Endothelial cell of umbilical vein (primary cell): ENCODE measurements at regions not wholly inside any gene's neighbourhood (a gene's known extent, or its start where the extent isn't known, plus 50 kb on each side); places are given as distances from the start of the nearest gene placed in this dataset.

Source experiments
- EZH2 ChIP-seq: IDR thresholded peaks from 2 replicates; pipeline ENCODE4 v1.6.1; 2012; ENCODE audit warnings: borderline replicate concordance, low read depth, mild to moderate bottlenecking, moderate library complexity, low read length, inconsistent platforms; ENCODE audit not compliant: severe bottlenecking
- MAX ChIP-seq: IDR thresholded peaks from 2 replicates; pipeline ENCODE4 v1.6.1; 2011; ENCODE audit not compliant: insufficient read depth, insufficient read length
- MYC ChIP-seq: IDR thresholded peaks from one replicate; pipeline ENCODE4 v1.6.1; 2011; ENCODE audit warnings: mild to moderate bottlenecking, low read depth, low read length
- POLR2A ChIP-seq: IDR thresholded peaks from 2 replicates; pipeline ENCODE4 v1.6.1; 2012; ENCODE audit warnings: low read depth, mild to moderate bottlenecking, control low read depth, low read length
- POLR2AphosphoS5 ChIP-seq: IDR thresholded peaks from 2 replicates; pipeline ENCODE4 v1.6.1; 2012; ENCODE audit warnings: low read depth, mild to moderate bottlenecking, control low read depth, low read length, moderate library complexity; ENCODE audit not compliant: insufficient read depth

- TF ChIP-seq EZH2 (no peak), MYC (no peak), POLR2AphosphoS5 (no peak), MAX (no peak), POLR2A (no peak)
Observed at GRCh38 chr7:142412551-142413193, 154.8 kb upstream of the PRSS58 start.
